Muscle of leg (tissue), 3 donors: ENCODE measurements at regions not wholly inside any gene's neighbourhood (a gene's known extent, or its start where the extent isn't known, plus 50 kb on each side); places are given as distances from the start of the nearest gene placed in this dataset.
"Not testable (repeated sequence)": the region's sequence is repeated elsewhere in the genome, so short reads cannot be mapped to it uniquely, and the experiment has no call there.

Experiments used
- DNase-seq: peaks from one replicate; pipeline ENCODE4 v3.0.0; 2013
- H3K27ac ChIP-seq: one replicate; pipeline ENCODE4 v1.5.1; 2013; ENCODE audit warnings: mild to moderate bottlenecking, low read length, control low read depth
- H3K27me3 ChIP-seq: one replicate; pipeline ENCODE4 v1.6.1; 2013; ENCODE audit warnings: low read length; ENCODE audit not compliant: control insufficient read depth, insufficient read depth
- H3K36me3 ChIP-seq: one replicate; pipeline ENCODE4 v1.6.1; 2013; ENCODE audit warnings: low read length; ENCODE audit not compliant: control insufficient read depth, insufficient read depth
- H3K4me1 ChIP-seq: one replicate; pipeline ENCODE4 v1.6.1; 2013; ENCODE audit warnings: low read length; ENCODE audit not compliant: control insufficient read depth, insufficient read depth
- H3K4me3 ChIP-seq: one replicate; pipeline ENCODE4 v1.5.1; 2013; ENCODE audit warnings: low read length, control low read depth
- H3K9me3 ChIP-seq: replicated peaks from 2 replicates; pipeline ENCODE4 v1.6.1; 2013; ENCODE audit warnings: low read depth, low read length; ENCODE audit not compliant: control insufficient read depth
- WGBS: methylation state at CpG from one replicate; pipeline ENCODE4 v1.1.5; 2013; ENCODE audit warnings: missing lambda C conversion rate; ENCODE audit not compliant: insufficient coverage; 5-methylcytosine and 5-hydroxymethylcytosine counted together

DNA sequence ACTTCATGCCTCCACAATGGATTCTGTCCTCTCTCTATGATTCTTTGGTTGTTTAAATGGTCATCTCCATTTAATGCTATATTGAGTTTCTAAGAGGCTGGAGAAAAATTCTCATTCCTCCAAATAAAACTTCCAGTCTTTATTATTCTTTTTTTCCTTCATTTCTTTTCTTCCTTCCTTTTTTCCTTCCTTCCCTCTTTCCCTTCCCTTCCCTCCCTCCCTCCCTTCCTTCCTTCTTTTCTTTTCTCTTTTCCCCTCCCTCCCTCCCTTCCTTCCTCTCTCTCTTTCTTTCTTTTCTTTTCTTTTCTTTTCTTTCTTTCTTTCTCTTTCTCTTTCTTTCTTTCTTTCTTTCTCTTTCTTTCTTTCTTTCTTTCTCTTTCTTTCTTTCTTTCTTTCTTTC lies 386.1 kb upstream of the PROX1 start:
- not testable (repeated sequence) for H3K9me3 ChIP-seq, H3K4me1 ChIP-seq, DNase-seq, H3K27ac ChIP-seq, H3K4me3 ChIP-seq, H3K27me3 ChIP-seq, H3K36me3 ChIP-seq

- Histone ChIP-seq H3K27me3 (no peaks in the 10 kb centered on the region), H3K27ac (no peak overlapping the region), H3K36me3 (no peaks in the 10 kb centered on the region), H3K4me1 (peaks cover 3% of the 10 kb centered on the region), H3K9me3 (no peaks in the 10 kb centered on the region), H3K4me3 (no peak overlapping the region)
- DNase-seq: no peak
- no CpG with 5 or more reads among the region's 2 CpGs for WGBS
These were observed 384.8 kb upstream of the PROX1 start for GRCh38 chr1:213602796-213603486.

DNA sequence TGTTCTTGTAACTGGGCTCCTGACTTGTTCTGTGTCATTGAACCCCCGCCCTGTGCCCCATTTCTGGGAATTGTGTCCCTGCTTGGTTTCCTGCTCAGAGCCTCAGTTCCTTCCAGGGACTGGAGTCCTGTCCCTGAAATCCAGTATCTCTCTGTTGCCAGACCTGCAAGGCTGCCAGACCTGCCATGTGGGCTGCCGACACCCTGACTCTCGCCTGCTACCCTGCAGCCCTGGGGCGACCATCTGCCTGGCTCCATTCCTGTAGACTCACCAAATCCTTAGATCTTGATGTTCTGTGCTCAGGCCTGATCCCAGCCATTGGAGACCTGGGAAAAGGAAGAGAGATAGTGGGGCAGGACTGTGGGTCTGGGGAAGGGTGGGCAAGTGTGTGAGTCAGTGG lies 383.3 kb upstream of the PROX1 start:
- no peaks in the 10 kb centered on the region for H3K36me3 ChIP-seq
- DNase-seq: no peak
- no peak overlapping the region for H3K27ac ChIP-seq
- WGBS: 79% methylated on average over 4 of the region's 4 CpGs
- H3K4me3 ChIP-seq: no peak overlapping the region
- H3K4me1 ChIP-seq: peaks cover 3% of the 10 kb centered on the region
- H3K9me3 ChIP-seq: no peaks in the 10 kb centered on the region
- no peaks in the 10 kb centered on the region for H3K27me3 ChIP-seq

GRCh38 chr1:213605732-213606131 lies 382.0 kb upstream of the PROX1 start:
- H3K4me1 ChIP-seq: peaks cover 3% of the 10 kb centered on the region
- H3K4me3 ChIP-seq: no peak overlapping the region
- no peak overlapping the region for H3K27ac ChIP-seq
- H3K36me3 ChIP-seq: no peaks in the 10 kb centered on the region
- no peaks in the 10 kb centered on the region for H3K9me3 ChIP-seq
- 70% methylated on average over 6 of the region's 9 CpGs for WGBS
- no peaks in the 10 kb centered on the region for H3K27me3 ChIP-seq
- no peak for DNase-seq

DNA sequence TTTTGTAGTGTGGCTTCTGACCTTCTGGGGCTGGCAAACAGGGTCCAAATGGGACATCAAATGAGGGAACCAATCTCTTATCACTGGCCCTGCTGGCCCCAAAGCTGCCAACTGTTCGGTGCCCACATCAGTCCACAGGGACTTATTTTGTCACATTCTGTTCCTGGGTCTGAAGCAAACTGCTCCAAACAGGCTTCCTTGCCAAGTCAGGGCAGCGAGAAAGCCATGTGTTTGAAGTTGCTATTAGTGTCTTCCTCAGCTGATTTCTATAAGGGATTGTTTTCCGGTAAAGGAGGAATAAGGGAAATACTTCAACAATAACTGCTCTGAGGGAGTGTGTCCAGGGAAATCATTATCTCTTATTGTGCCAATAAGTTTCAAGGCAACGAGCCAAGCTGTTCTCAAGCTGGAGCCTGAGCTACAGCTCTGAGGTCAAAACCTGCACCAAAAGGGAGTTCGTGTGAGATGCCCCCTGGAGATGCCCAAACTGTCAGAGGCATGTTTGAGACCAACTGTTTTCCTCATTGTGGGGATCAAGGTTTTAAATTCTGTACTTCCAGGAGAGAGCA lies 381.4 kb upstream of the PROX1 start:
- Histone ChIP-seq H3K4me3 (no peak overlapping the region), H3K9me3 (no peaks in the 10 kb centered on the region), H3K4me1 (peaks cover 3% of the 10 kb centered on the region), H3K27ac (no peak overlapping the region), H3K36me3 (no peaks in the 10 kb centered on the region), H3K27me3 (no peaks in the 10 kb centered on the region)
- peak; percentile 27 for DNase-seq
- WGBS: 32% methylated on average over 4 of the region's 5 CpGs

DNA sequence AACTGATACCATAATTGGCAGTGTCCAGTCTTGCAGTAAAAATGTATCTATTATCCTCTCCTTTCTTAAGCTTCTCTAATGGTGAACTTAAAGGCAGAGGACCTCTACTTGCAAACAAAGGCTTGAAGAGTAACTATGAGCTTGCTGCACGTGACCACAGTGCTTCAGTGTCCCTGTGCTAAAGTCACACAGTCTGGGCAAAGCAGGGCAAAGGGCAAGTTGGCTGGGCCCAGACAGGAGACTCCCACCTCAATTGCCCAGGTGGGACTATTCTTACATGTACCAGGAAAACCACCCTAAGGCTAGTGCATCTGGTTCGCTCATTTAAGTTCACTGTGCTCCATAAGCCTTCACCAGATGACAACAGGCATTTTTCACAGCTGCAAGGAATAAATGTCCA lies 374.2 kb upstream of the PROX1 start:
- H3K36me3 ChIP-seq: no peaks in the 10 kb centered on the region
- no peaks in the 10 kb centered on the region for H3K9me3 ChIP-seq
- H3K4me3 ChIP-seq: no peak overlapping the region
- H3K4me1 ChIP-seq: no peaks in the 10 kb centered on the region
- no peak for DNase-seq
- H3K27ac ChIP-seq: no peak overlapping the region
- WGBS: 79% methylated on average over 2 of the region's 2 CpGs
- H3K27me3 ChIP-seq: peaks cover 6% of the 10 kb centered on the region

GRCh38 chr1:213615226-213615916 lies 372.4 kb upstream of the PROX1 start:
- Histone ChIP-seq H3K4me1 (no peaks in the 10 kb centered on the region), H3K9me3 (no peaks in the 10 kb centered on the region), H3K27me3 (peaks cover 6% of the 10 kb centered on the region), H3K4me3 (no peak overlapping the region), H3K36me3 (no peaks in the 10 kb centered on the region), H3K27ac (no peak overlapping the region)
- no peak for DNase-seq
- 50% methylated on average over 1 of the region's 4 CpGs for WGBS

GRCh38 chr1:213617133-213617532 lies 370.6 kb upstream of the PROX1 start:
- peaks cover under 1% of the 10 kb centered on the region for H3K4me1 ChIP-seq
- H3K27me3 ChIP-seq: peaks cover 6% of the 10 kb centered on the region
- H3K9me3 ChIP-seq: no peaks in the 10 kb centered on the region
- no peak overlapping the region for H3K27ac ChIP-seq
- no peak overlapping the region for H3K4me3 ChIP-seq
- H3K36me3 ChIP-seq: no peaks in the 10 kb centered on the region
- DNase-seq: no peak

- WGBS: no CpG with 5 or more reads among the region's 1 CpG
These were observed 369.7 kb upstream of the PROX1 start for GRCh38 chr1:213618094-213618493.

DNA sequence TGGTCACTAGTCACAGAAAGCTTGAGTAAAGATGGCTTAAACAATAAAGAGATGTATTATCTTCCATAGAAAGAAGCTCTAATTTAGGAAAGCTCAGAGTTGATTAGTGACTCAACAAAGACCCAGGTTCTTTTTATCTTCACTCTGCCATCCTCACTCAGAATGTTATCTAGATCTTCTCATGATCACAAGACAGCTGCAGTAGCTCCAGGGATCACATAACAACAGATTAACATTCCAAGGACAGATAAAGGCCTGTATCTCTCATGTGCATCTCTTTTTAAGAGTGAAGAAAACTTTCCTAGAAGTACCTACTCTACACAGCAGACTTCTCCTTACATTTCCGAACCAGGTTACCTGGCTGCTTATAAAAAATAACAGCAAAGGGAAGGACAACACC lies 368.7 kb upstream of the PROX1 start:
- Histone ChIP-seq H3K9me3 (no peaks in the 10 kb centered on the region), H3K27me3 (peaks cover 6% of the 10 kb centered on the region), H3K4me3 (no peak overlapping the region), H3K4me1 (peaks cover 5% of the 10 kb centered on the region), H3K36me3 (no peaks in the 10 kb centered on the region), H3K27ac (no peak overlapping the region)
- WGBS: no CpG with 5 or more reads among the region's 1 CpG
- DNase-seq: no peak

More at GRCh38 chr1:213618094-213618493, 369.7 kb upstream of the PROX1 start:
- Histone ChIP-seq H3K27me3 (peaks cover 6% of the 10 kb centered on the region), H3K36me3 (no peaks in the 10 kb centered on the region), H3K27ac (no peak overlapping the region), H3K9me3 (no peaks in the 10 kb centered on the region), H3K4me3 (no peak overlapping the region), H3K4me1 (peaks cover 5% of the 10 kb centered on the region)
- no peak for DNase-seq
